IPS DF 19.7 (cell line): ENCODE measurements at regions not wholly inside any gene's neighbourhood (a gene's known extent, or its start where the extent isn't known, plus 50 kb on each side); places are given as distances from the start of the nearest gene placed in this dataset.
"Not testable (repeated sequence)": the region's sequence is repeated elsewhere in the genome, so short reads cannot be mapped to it uniquely, and the experiment has no call there.

Source experiments
- DNase-seq: peaks from one replicate; pipeline ENCODE4 v3.0.0-alpha.2; 2013; ENCODE audit warnings: low read depth, low spot score

GRCh38 chr12:129959889-129960288 is 56.1 kb upstream of the TMEM132D start:
- DNase-seq: no peak

- DNase-seq: no peak
These were observed 57.3 kb upstream of the TMEM132D start for GRCh38 chr12:129961091-129961490.

- no peak for DNase-seq
These were observed 58.0 kb upstream of the TMEM132D start for GRCh38 chr12:129961856-129962255.

GRCh38 chr12:129964300-129964699 is 60.5 kb upstream of the TMEM132D start:
- DNase-seq: no peak

- DNase-seq: no peak
These were observed 61.1 kb upstream of the TMEM132D start for GRCh38 chr12:129964826-129965457.

GRCh38 chr12:129966146-129966995 is 62.5 kb upstream of the TMEM132D start:
- no peak for DNase-seq

GRCh38 chr12:129971721-129972120 is 67.9 kb upstream of the TMEM132D start:
- no peak for DNase-seq

GRCh38 chr12:129973236-129973961 is 69.6 kb upstream of the TMEM132D start:
- no peak for DNase-seq

GRCh38 chr12:129984106-129984505 is 80.3 kb upstream of the TMEM132D start:
- DNase-seq: no peak

- DNase-seq: no peak
These were observed 84.0 kb upstream of the TMEM132D start for GRCh38 chr12:129987841-129988240.

- DNase-seq: no peak
These were observed 90.8 kb upstream of the TMEM132D start for GRCh38 chr12:129994634-129995033.

GRCh38 chr12:129997239-129997638 is 93.4 kb upstream of the TMEM132D start:
- peak; percentile 42 for DNase-seq

GRCh38 chr12:130004310-130004877 is 100.6 kb upstream of the TMEM132D start:
- not testable (repeated sequence) for DNase-seq

- no peak for DNase-seq
These were observed 103.9 kb upstream of the TMEM132D start for GRCh38 chr12:130007771-130008170.

- no peak for DNase-seq
These were observed 104.4 kb upstream of the TMEM132D start for GRCh38 chr12:130008241-130008640.

GRCh38 chr12:130009961-130010360 is 106.1 kb upstream of the TMEM132D start:
- DNase-seq: no peak

GRCh38 chr12:130011611-130012385 is 108.0 kb upstream of the TMEM132D start:
- DNase-seq: no peak

GRCh38 chr12:130013771-130014484 is 110.1 kb upstream of the TMEM132D start:
- DNase-seq: no peak

- DNase-seq: no peak
These were observed 110.6 kb upstream of the TMEM132D start for GRCh38 chr12:130014485-130014807.

GRCh38 chr12:130016194-130016593 is 112.4 kb upstream of the TMEM132D start:
- DNase-seq: no peak

GRCh38 chr12:130016986-130017385 is 113.2 kb upstream of the TMEM132D start:
- DNase-seq: no peak
